Activated CD4-positive, CD25-positive, alpha-beta regulatory T cell treated with anti-CD3 and anti-CD28 coated beads, Interleukin-2, amount 50 U/mL, for 24 hours (primary cell): ENCODE measurements at regions not wholly inside any gene's neighbourhood (a gene's known extent, or its start where the extent isn't known, plus 50 kb on each side); places are given as distances from the start of the nearest gene placed in this dataset.
A peak's percentile ranks its signal among the peaks of the same experiment; 100 is the strongest.

ENCODE experiments used
- ATAC-seq, 2 donors: fragments of 150-1000 bp; cut with Tn5 transposase; one replicate each; pipeline ENCODE4 v1.10.0; 2021; ENCODE audit warnings: mild to moderate bottlenecking in 1 of 2, moderate library complexity in 1 of 2

DNA sequence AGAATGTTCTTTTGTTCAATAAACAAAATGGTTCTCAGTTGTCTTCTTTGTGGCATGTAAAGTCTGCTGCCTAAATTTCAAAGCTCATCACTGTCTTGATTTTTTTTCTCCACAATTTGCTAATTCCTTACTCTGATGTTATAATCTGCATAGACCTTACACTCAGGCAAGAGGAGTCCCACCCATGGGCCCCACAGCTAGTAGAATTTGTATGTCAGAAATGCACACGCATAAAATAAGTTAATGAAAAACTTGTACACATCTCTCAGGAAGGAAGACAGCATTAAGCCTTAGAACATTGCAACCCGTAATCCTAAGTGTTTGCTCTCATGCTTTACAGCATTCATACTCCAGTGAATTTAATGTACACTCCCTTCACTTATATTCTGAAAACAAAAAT, 280.8 kb downstream of the ATXN7L3B start:
- ATAC-seq, result no peak

DNA sequence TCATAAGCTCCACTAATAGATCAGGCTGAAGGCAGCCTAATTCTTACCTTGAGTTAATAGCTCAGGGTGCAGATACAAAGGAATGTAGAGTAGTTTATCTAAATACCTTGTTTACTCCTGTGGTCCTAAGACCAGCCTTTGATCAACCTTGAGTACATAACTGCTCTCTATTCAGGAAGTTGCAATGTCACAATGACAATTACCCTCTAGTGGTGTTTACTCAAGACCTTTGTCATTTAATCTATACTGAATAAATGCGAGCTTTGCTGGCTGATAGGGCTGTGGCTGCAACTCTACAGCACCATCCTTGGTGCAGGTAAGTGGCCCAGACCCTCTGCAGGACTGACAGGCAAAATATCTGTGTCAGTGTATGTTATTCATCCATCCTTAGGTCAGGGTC, 282.7 kb downstream of the ATXN7L3B start:
- no peak for ATAC-seq

DNA sequence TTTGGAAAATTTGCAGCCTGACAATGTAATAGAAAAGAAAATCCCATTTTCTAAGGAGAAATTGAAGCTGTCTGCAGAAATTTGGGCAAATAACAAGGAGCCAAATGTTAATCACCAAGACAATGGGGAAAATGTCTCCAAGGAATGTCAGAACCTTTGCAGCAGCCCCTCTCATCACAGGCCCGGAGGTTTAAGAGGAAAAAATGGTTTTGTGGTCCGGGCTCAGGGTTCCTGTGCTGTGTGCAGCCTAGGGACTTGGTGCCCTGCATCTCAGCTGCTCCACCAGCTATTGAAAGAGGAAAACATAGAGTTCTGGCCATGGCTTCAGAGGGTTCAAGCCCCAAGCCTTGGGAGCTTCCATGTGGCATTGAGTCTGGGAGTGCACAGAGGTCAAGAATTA, 298.9 kb downstream of the ATXN7L3B start:
- ATAC-seq, result no peak

DNA sequence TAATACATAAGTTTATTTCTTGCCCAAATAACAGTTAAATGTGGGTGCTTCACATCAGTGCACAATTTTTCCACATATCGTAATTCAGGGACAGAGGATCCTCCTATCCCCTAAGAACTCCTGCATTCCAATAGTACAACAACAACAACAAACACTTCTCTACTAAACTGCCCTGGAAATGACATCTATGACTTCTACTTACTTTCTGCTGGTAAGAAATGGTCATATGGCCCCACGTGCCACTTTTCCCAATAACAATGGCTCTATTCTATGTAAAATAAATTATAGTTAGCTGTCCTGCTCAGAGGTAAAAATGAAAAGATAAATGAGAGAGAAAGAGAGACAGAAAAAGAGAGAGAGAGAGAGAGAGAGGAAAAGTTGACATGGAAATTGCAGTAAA, 308.5 kb downstream of the ATXN7L3B start:
- ATAC-seq, result no peak

DNA sequence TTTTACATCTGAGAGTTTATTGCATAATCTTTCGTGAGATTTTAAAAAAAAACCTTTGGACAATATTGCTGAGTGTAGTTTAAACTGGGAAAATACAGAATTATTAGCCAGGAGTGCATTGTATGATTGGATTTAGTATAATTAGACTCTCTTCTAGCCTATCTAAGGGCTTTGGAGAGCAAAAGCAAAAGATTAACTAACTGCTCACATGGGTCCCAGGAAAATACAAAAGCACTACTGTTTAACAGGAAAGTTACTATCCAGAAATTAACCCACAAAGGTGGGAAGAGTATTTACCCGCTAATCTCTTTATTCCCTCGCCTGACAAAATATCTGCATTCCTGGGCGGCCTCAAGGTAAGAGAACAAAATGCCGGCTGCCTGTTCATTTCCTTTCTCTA, 309.5 kb downstream of the ATXN7L3B start:
- no peak for ATAC-seq

DNA sequence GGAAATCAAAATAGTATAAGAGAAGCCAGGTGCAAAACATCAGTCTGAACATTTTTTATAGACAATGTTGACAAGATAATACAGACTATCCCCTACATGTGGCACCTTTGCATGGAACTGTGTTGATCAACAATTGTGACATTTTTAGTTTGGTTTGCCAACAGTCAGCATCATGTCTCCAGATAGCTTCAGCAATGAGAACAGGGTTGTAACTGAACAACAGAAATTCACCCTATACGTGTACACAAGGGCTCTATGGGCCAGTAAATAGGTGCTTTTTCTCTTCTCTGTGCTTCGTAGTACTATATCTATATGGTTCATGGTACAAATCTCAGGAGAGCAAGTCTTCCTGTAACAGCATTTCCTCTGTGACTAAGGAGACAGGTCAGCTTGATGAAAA, 310.4 kb downstream of the ATXN7L3B start:
- no peak for ATAC-seq

DNA sequence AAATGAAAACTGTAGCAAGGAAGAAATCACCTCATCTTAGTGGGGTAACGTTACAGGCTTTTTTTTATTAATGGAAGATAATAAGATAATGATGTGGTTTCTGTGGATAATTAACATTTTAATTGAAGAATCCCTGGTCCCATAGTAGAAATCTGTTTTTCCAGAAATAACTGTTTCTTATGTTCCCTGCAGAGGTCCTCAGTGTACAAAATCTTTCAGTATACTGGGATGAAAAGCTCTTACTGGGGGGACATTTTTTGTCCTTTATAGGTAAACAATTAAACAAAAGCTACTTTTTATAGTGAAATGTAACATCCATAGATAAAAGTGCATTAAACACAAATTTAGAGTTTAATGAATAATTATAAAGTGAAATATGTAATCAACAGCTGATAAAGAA, 312.2 kb downstream of the ATXN7L3B start:
- ATAC-seq, result no peak

DNA sequence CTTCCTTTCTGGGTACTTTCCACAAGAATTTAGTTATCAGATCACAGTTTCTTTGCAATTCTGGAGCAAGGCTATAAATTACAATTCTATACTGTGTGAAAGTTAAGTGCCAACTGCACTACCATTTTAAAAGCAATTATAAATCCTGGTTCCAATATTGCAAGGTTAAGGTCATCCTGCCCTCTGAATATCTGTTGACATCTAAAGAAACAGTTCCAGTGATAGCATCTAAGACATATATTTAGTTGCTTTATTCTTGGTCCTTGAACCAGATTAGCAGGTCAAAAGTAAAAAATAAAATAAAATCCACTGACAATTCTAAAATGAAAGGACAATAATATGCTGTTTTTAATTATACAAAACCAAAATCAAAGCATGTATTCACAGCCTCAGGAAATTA, 334.2 kb downstream of the ATXN7L3B start:
- no peak for ATAC-seq

DNA sequence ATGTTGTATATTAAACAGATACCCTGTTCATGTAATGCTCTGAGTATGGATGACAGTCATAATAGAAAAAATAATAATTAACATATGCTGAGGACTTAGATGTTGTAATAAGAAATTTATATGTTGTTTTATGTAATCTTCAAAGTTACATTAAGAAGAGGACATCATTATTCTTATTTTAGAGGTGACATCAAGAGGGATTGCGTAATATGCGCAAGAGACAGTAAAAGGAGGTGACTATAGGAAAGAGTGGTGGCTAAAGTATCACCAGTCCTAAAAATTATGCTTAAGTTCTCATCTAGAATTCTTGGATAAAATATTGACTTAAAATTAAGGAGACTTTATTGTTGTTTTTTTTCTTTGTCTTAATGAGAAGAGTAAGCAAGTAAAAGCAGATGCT, 323.9 kb downstream of the KCNC2 start:
- no peak for ATAC-seq

DNA sequence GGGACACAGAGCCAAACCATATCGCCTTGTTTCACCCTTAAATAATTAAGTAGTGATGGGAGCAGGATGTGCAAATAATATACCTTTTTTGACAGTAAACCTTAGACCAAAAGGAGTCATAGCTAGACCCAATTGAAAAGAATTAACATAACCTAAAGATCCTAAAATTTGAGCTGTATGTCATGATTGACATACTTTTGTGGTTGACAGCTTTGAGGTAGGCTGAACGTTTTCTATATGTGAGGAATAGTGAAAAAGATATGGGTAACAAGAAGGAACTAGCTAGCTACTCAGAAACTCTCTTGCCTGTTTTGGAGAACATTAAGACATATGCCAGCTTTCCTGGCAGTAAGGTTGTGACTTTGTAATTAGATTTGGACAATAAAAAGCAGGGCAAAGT, 320.6 kb downstream of the KCNC2 start:
- ATAC-seq, result no peak

DNA sequence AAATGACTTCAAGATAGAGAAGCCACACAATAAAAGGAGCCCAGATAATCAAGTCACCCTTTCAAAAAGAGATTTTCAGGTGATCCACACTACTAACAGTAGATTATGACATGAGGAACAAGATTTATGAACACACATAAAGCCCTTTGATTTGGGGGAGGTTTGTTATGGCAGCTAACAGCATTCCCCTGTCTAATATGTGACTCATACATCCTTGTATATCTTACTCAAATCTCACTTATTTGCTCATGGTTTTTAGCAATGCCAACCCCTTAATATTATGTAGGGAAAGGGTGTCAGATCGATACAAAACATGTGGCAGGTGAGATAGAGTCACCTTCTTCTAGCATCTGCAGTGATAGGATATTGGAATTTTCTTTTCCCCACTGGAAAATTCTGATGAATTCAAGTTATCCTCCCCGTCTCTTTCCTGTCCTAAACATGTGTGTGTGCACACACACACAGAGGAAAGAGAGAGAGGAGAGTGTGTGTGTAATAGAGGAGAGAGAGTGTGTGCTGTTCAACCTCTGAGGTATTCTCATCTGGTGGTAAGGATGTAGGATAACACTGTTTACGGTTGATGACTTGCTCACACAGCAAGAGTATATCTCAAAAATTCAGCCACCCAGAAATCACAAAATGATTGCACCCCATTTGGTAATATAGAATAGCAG, 319.9 kb downstream of the KCNC2 start:
- peak; percentile 29 to 55 for ATAC-seq

DNA sequence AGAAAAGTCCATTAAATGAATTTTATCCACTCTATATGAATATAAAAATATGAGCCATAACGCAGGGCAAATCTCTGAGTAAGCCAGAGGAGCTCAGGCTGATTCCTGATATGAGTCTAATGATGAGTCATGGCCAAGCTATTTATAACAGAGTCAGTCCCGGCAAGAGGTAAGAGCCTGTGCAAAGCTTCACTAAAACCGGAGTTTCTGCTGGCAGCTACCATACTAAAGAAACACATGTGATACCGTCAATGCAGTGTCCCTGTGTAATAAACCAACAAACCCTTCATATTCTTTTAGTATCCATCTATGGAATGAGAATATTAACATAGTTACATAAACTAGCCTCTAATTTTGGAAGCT, 319.4 kb downstream of the KCNC2 start:
- peak; percentile 81 to 93 for ATAC-seq

DNA sequence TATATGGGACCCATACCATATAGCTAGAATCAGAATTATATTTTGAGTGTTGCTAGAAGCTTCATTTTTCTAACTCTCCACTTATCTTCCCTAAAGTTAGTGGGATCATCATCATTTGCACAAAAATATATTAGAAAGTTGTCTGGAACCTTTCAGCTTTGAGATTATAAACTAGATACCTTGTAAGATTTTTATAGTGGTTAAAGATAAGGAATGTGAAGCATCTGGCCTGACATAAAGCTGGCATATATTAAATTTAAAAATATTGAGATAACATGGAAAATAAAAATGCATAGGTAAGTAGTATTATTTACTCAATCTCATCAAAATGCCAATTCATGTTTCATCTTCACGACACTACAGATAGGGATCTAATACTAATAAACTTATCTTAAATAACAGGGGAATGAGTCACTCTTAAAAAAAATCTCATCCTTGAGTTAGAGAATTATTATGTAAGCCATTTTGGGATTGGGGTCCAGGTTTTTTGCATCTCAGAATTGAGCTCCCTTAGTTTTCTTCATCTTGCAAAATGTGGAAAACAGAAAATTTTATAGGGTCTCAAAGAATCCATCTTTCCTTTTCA, 318.5 kb downstream of the KCNC2 start:
- no peak for ATAC-seq

DNA sequence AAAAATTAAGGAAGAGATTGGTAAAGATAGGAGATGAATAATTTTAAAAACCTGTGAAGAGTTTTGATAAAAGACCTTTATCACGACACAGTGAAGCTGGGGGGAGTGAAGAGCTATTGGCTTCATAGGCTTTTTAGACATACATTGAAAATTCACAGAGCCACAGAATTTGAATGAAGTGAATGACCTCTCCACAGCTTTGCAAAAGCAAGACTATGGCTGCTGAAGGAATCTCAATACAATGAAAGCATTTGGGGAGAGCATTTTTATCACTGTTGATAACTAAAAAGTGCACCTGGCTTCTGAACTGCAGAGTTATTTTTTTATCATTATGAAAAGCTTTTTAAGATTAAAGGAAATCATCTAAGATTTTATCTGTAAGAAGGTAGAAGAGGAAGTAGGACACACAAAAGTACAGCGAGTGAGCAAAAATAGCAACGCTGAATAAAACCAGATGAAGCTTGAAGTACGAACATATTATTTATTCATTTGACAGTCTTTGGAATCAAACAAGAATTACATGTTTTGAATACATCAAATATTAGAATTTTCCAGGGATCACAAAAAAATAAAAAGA, 317.5 kb downstream of the KCNC2 start:
- no peak for ATAC-seq

DNA sequence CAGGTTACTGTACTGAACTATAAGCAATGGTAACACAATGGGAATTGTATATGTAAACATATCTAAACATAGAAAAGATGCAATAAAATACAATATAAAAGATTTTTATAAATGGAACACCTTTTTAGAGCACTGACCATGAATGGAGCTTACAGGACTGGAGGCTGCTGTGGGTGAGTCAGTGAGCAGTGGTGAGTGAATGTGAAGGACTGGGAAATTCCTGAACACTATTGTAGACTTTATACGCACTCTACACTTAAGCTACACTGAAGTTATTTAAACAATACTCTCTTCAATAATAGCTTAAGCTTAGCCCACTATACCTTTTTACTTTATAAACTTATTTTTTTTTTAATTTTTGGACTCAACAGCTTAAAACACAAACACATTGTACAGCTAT, 313.5 kb downstream of the KCNC2 start:
- ATAC-seq, result no peak

DNA sequence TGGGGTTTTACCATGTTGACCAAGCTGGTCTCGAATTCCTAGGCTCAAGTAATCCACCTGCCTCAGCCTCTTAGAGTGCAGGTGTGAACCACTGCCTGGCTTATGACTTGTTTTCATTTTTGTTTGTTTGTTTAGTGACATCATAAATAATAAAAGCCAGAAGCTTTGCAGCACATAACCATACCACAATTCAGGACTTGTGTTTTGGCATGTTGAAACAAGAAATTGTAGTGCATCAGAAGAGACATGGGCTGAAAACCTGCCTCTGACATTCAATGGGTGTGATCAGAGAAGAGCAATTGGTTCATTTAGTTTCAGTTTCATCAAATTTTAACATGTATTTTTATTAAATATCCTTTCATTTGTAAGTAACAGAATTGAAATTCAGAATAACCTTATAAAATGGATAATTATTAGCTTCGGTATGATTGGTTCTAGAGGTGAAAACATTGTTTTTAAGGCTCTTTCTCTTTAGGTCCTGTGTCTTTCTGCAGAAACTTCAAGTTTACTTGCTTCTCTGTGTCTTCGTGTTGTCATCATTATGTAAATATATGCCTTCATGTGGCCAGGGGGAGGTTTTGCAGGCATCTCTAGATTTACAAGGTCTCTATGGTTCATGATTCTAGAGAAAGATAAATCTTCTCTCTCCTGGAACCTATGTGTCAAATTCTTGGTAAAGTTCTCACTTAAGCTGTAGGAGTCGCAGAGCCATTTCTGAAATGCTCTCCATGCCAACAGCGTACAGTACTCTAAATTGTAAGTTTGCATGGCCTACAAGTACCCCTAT, 312.0 kb downstream of the KCNC2 start:
- ATAC-seq, result peak; percentile 28 to 59

DNA sequence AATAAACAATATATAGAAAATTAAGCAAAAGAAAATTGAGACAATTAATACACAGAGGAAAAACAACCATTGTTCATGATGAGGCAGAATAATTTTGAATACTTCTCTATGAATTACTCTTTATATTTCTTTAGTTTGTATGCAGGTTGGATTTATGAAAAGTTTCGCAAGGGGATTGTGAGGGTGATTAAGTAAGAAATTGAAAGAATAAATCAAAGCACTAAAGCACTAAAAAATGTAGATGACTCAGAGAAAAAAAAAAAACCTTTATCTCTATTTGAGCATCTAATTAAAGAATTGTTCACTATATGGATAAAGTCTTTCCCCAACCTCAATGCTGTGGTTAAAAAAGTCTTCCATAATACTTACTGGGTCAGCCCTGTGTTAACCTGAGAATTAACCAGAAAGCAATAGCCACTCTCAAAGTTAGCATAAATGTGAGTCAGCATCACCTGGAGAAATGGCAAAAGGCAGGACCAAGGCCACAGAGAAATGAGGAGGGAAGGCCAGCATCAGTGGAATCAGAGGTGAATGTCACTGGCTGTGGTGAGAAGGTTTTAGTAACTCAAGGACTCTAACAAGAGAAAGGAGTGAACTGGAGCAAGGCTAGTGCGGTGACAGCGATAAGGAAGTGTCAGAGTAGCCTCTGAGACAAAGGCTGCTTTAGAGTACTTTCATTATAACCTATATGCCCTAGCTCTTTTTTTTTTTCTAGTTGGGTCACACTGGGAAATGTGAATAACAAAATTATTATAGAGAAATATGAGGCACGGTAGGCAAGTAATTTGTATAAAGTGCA, 310.4 kb downstream of the KCNC2 start:
- ATAC-seq, result no peak

DNA sequence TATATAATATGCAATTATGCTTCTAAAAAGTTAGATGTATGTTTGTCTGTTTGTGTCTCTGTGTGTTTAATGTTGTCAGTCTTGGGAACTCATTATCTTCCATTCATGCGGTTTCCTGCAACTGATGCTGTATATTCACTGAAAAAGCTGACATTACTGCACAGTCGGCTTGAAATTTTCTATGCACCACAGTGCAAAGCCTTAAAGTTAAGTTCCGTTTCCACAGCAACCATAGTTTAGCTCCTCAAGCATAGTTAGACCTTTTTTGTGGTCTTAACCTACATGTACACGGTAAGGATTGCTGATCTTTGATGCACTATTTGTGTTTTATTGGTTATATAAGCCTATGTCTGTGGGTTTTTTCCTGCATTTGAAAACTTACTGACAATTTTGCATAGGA, 309.4 kb downstream of the KCNC2 start:
- ATAC-seq, result no peak

DNA sequence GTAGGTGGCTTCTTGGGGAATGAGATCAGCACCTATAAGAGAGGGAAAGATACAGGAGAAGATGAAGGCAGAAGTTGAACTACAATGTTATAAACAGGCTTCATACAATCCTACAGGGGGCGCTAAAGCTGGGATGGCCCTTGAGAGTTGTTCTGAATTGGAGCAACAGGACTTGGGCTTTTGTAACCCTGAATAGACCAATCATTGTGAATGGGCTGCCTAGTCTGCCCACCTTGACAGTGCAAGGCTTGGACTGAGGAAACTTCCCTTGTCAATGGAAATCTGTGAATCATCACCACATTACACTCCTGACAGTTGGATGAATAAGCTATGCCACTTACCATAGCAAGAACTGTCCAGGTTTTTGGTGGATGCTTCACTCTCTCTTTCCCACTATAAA, 306.1 kb downstream of the KCNC2 start:
- ATAC-seq, result no peak

DNA sequence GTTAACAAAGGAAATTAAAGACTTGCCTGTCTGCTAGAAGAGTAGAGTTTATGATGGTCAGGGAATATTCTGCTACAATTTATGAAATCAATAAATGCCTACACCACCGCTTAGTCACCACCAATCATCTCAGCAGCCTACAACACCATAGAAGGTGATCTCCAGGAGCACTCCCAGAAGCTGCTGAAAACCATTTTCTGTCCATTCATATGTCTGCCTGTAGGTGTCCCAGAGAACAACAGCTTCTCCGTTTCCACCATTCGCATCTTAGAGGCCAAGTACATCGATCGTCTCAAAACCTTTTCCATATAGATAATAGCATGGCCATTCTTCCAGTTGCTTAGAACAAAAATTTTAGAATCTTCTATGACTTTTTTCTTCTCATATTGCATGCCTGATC, 303.4 kb downstream of the KCNC2 start:
- ATAC-seq, result no peak

DNA sequence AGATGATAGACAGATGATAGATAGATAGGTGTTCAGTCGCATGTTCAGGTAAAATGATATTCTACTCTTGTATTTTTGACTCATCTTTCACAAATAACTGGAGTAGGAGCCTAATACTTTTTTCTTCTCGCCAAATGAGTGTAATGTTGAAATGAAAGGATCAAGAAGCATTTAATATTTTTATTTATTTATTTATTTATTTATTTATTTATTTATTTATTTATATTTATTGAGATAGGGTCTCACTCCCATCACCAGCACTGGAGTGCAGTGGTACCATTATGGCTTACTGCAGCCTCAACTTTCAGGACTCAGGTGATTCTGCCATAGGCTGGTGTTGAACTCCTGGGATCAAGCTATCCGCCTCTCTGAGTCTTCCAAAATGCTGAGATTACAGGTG, 298.8 kb downstream of the KCNC2 start:
- ATAC-seq, result no peak

DNA sequence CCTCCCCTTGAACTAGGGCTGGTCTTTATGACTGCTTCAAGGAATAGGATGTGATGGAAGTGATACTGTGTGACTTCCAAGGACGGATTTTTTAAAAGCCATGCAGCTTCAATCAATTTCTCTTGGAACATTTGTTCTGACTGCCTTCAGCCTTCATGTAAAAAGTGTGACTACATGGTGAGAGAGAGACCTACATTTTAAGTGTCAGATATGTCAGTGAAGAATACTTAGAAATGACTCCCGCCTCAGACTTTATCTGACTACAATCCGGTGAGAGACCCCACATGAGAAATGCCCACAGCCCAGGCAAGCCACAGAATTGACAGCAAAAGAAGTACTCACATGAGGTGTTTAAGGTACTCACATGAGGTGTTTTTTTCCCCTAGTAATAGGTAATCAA, 295.3 kb downstream of the KCNC2 start:
- ATAC-seq, result no peak

DNA sequence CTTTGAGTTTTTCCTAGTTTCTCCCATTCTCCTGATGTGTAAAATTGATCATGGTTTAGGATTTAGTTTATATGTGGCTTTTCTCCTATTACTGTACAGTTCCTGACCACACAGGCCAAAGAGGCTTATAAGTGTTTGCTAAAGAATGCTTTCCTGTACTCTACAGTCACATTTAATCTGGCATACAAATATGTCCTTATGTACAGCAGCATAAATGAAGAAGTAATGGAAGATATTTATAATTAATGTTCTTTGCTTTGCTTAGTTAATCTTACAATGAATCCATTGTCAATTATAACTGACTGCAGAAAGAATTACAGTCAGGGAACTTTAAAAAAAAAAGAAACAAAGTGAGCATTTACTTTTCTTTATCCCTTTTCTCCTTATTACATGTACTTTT, 293.9 kb downstream of the KCNC2 start:
- no peak for ATAC-seq
